ENCODE measurements at regions not wholly inside any gene's neighbourhood (a gene's known extent, or its start where the extent isn't known, plus 50 kb on each side); places are given as distances from the start of the nearest gene placed in this dataset.
"Not testable (repeated sequence)": the region's sequence is repeated elsewhere in the genome, so short reads cannot be mapped to it uniquely, and the experiment has no call there.

DNA sequence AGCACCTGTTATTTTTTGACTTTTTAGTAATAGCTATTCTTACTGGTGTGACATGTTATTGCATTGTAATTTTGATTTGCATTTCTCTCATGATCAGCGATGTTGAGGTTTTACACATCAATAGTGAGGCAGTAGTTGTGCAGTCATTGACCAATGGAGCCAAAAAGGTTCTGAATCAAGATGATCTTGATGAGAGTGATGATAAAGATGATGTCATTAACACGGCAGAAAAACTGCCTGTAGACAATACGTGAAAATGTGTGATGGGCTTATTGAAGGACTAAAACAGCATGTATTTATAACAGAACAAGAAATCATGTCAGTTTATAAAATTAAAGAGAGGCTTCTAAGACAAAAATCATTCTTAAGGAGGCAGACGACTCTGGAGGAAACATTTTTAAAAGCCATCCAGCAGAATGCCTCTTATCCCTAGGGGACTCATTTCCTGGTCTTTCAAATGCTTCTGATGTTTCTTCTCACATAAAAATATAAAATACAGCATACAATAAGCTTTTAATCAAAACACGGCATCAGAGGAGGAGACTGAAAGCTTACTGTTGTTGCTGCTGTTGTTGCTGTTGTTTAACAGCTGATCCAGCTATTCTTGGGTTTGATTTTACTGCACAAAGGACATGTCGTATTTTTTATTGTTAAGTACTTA is 400.3 kb downstream of the LTN1 start:
- in situ Hi-C loops (cut with HindIII; ENCODE audit: low pct_ligation_motif_present, low sequenced_read_pairs), result no loop called here
- Histone ChIP-seq H3K27me3 (replicated peaks) (no peaks in the 10 kb centered on the region), H3K4me3 (ENCODE audit: low read depth, low read length) (no peak overlapping the region), H3K27ac (no peak overlapping the region), H3K36me3 (replicated peaks) (no peaks in the 10 kb centered on the region)
- no peak for DNase-seq
- TF ChIP-seq, protein P1, sequence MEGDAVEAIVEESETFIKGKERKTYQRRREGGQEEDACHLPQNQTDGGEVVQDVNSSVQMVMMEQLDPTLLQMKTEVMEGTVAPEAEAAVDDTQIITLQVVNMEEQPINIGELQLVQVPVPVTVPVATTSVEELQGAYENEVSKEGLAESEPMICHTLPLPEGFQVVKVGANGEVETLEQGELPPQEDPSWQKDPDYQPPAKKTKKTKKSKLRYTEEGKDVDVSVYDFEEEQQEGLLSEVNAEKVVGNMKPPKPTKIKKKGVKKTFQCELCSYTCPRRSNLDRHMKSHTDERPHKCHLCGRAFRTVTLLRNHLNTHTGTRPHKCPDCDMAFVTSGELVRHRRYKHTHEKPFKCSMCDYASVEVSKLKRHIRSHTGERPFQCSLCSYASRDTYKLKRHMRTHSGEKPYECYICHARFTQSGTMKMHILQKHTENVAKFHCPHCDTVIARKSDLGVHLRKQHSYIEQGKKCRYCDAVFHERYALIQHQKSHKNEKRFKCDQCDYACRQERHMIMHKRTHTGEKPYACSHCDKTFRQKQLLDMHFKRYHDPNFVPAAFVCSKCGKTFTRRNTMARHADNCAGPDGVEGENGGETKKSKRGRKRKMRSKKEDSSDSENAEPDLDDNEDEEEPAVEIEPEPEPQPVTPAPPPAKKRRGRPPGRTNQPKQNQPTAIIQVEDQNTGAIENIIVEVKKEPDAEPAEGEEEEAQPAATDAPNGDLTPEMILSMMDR (IDR thresholded peaks at IDR 0.05; ENCODE audit: low read depth, low read length, missing control alignments), result no peak

DNA sequence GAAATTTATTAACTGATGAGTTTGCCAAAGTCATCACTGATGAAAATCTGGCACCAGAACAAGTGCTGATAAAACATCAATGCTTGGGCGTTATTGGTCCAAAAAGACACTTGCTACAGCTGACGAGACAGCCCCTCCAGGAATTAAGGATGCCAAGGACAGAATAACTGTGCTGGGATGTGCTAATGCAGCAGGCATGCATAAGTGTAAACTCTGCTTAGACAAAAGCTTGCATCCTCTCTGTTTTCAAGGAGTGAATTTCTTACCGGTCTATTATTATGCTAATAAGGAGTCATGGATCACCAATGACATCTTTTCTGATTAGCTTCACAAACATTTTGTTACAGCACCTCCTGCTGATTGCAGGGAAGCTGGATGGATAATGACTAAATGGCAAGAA is 402.0 kb downstream of the LTN1 start:
- Histone ChIP-seq H3K36me3 (replicated peaks) (no peaks in the 10 kb centered on the region), H3K27me3 (replicated peaks) (no peaks in the 10 kb centered on the region), H3K4me3 (ENCODE audit: low read depth, low read length) (no peak overlapping the region), H3K27ac (no peak overlapping the region)
- in situ Hi-C loops (cut with HindIII; ENCODE audit: low pct_ligation_motif_present, low sequenced_read_pairs), result no loop called here
- no peak for DNase-seq
- TF ChIP-seq, protein P1 (IDR thresholded peaks at IDR 0.05; ENCODE audit: low read depth, low read length, missing control alignments), result no peak

DNA sequence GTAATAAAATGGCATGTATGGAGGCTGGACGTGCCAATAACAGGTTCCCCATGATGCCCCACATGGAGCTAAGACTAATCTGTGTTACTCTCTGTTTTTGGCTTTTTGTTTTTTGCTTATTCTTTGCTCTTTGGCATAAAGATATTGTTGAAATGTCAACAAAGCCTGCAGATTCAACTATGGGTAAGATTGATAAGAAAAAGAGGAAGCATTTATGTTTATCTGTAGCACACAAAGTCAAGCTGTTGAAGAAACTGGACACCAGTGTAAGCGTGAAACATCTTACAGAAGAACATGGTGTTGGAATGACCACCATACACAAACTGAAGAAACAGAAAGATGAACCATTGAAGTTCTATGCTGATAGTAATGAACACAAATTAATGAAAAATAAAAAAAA is 402.7 kb downstream of the LTN1 start:
- in situ Hi-C loops (cut with HindIII; ENCODE audit: low pct_ligation_motif_present, low sequenced_read_pairs), result no loop called here
- no peak overlapping the region for H3K4me3 ChIP-seq (ENCODE audit: low read depth, low read length)
- H3K27ac ChIP-seq, result no peak overlapping the region
- TF ChIP-seq, protein P1 (IDR thresholded peaks at IDR 0.05; ENCODE audit: low read depth, low read length, missing control alignments), result no peak
- DNase-seq, result no peak
- no peaks in the 10 kb centered on the region for H3K27me3 ChIP-seq (replicated peaks)
- H3K36me3 ChIP-seq (replicated peaks), result no peaks in the 10 kb centered on the region

DNA sequence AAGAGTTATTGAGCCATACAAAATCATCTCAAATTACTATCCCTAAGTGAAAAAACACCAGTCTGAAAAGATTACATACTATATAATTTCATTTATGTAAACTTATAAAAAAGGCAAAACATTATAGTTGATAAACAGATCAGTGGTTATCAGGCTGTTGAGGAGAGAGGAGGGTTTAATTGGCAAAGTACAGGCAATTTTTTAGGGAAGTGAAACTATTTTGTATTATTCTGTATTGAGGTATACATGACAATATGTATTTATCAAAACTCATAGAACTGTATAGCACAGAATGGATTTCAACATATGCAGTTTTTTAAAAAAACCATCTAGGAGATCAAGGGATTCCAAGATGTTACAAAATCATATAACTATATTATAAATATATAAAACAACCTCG is 403.7 kb downstream of the LTN1 start:
- Histone ChIP-seq H3K27me3 (replicated peaks) (no peaks in the 10 kb centered on the region), H3K27ac (no peak overlapping the region), H3K36me3 (replicated peaks) (no peaks in the 10 kb centered on the region), H3K4me3 (ENCODE audit: low read depth, low read length) (no peak overlapping the region)
- TF ChIP-seq, protein P1 (IDR thresholded peaks at IDR 0.05; ENCODE audit: low read depth, low read length, missing control alignments), result no peak
- in situ Hi-C loops (cut with HindIII; ENCODE audit: low pct_ligation_motif_present, low sequenced_read_pairs), result no loop called here
- no peak for DNase-seq

DNA sequence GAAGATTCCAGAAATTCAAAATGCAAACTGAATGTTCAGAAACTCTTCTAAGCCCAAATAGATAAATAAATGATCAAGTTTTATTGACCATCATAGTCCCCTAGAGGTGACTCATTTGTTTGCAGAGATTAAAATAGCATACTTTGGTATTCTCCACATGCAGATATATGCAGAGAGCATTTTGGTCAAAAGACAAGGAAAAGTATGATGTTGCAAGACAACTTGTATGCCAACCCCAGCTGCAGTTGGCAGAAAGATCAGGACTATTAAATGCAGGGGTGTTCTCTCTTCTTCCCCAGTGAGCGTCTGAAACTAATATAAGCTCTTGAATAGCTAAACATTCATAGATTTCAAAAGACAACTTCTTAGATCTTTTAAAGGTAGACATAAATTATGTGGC is 404.9 kb downstream of the LTN1 start:
- Histone ChIP-seq H3K36me3 (replicated peaks) (no peaks in the 10 kb centered on the region), H3K4me3 (ENCODE audit: low read depth, low read length) (no peak overlapping the region), H3K27ac (no peak overlapping the region), H3K27me3 (replicated peaks) (no peaks in the 10 kb centered on the region)
- in situ Hi-C loops (cut with HindIII; ENCODE audit: low pct_ligation_motif_present, low sequenced_read_pairs), result no loop called here
- TF ChIP-seq, protein P1 (IDR thresholded peaks at IDR 0.05; ENCODE audit: low read depth, low read length, missing control alignments), result no peak
- no peak for DNase-seq

DNA sequence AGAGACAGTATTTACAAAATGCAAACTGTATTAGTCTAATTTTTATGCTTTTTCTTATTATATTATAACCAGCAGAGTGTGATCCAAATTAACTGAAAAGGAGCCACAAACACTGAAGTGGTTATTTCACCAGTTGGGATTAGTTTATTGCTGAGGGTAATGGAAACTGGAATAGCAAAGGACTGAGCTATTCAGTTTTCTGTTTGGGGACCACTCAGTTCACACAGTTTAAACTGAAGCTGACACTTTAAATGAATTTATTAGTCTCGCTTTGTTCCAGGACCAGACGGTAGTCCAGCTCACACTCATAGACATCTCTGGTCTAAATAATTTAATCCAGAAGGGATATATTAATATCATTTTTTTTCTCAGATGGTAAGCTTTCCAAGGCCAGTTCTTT is 410.7 kb downstream of the LTN1 start:
- in situ Hi-C loops (cut with HindIII; ENCODE audit: low pct_ligation_motif_present, low sequenced_read_pairs), result no loop called here
- DNase-seq, result no peak
- Histone ChIP-seq H3K36me3 (replicated peaks) (no peaks in the 10 kb centered on the region), H3K27me3 (replicated peaks) (no peaks in the 10 kb centered on the region), H3K27ac (no peak overlapping the region), H3K4me3 (ENCODE audit: low read depth, low read length) (no peak overlapping the region)
- TF ChIP-seq, protein P1 (IDR thresholded peaks at IDR 0.05; ENCODE audit: low read depth, low read length, missing control alignments), result no peak

DNA sequence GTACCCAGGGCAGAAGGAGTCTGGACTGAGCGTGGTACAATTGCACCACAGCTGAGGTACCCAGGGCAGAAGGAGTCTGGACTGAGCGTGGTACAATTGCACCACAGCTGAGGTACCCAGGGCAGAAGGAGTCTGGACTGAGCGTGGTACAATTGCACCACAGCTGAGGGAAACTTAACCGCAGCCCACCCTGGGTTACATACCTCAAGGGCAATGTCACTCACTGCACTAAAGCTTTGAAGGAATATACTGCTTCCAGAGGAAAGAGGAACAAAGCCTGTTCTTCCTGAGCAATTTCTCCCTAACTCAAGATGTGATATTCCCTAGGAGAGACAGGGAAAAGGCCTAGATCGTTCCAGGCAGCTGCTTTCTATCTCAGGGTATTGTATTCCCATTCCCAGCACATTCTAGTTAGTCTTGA is 411.4 kb downstream of the LTN1 start:
- DNase-seq; in situ Hi-C loops (cut with HindIII; ENCODE audit: low pct_ligation_motif_present, low sequenced_read_pairs): not testable (repeated sequence)

More for the DNA sequence above, 411.4 kb downstream of the LTN1 start:
- not testable (repeated sequence) for H3K27ac ChIP-seq; H3K4me3 ChIP-seq (ENCODE audit: low read depth, low read length); H3K36me3 ChIP-seq (replicated peaks); H3K27me3 ChIP-seq (replicated peaks)

All from brain microvascular endothelial cell (primary cell).